ENCODE measurements at regions not wholly inside any gene's neighbourhood (a gene's known extent, or its start where the extent isn't known, plus 50 kb on each side); places are given as distances from the start of the nearest gene placed in this dataset.

DNA sequence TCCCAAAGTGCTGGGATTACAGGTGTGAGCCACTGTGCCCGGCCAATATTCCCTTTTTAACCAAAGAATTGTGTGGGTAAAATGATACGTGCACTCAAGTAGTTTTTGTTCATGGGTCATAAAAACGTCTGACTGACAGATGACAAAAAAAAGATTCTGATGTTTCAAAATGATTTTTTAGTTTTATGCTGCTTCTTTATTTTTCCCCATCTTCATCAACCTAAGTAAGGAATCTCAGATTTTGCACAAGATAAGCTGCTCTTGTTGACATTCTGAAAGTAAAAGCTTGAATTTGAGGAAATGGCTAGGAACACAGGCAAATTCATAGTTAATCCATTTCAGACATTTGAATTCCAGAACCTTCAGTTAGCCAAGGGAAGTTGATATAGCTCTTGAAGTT is 526.1 kb upstream of the NRP1 start:
- TF ChIP-seq, protein P1, sequence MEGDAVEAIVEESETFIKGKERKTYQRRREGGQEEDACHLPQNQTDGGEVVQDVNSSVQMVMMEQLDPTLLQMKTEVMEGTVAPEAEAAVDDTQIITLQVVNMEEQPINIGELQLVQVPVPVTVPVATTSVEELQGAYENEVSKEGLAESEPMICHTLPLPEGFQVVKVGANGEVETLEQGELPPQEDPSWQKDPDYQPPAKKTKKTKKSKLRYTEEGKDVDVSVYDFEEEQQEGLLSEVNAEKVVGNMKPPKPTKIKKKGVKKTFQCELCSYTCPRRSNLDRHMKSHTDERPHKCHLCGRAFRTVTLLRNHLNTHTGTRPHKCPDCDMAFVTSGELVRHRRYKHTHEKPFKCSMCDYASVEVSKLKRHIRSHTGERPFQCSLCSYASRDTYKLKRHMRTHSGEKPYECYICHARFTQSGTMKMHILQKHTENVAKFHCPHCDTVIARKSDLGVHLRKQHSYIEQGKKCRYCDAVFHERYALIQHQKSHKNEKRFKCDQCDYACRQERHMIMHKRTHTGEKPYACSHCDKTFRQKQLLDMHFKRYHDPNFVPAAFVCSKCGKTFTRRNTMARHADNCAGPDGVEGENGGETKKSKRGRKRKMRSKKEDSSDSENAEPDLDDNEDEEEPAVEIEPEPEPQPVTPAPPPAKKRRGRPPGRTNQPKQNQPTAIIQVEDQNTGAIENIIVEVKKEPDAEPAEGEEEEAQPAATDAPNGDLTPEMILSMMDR (IDR thresholded peaks at IDR 0.05; ENCODE audit: low read length), result no peak
- no peak for TF ChIP-seq EZH2 (IDR thresholded peaks at IDR 0.05; ENCODE audit: borderline replicate concordance, low read length)

Data from OCI-LY1 (cell line).